KMS-11 (cell line): ENCODE measurements at regions not wholly inside any gene's neighbourhood (a gene's known extent, or its start where the extent isn't known, plus 50 kb on each side); places are given as distances from the start of the nearest gene placed in this dataset.

Experiments
- H2AFZ ChIP-seq: fragments of 200-600 bp; sonication (generic); 2 replicates; pipeline ENCODE4 v1.6.1; 2016; ENCODE audit warnings: antibody characterized with exemption, mixed run types, low read depth
- H3K27ac ChIP-seq: fragments of 200-600 bp; sonication (generic); 2 replicates; pipeline ENCODE4 v1.6.1; 2016; ENCODE audit warnings: mild to moderate bottlenecking, mixed run types
- H3K27me3 ChIP-seq: fragments of 200-600 bp; sonication (generic); 2 replicates; pipeline ENCODE4 v1.6.1; 2017; ENCODE audit warnings: mild to moderate bottlenecking, low read depth, mixed run types, moderate library complexity; ENCODE audit not compliant: insufficient read depth
- H3K36me3 ChIP-seq: fragments of 200-600 bp; sonication (generic); 2 replicates; pipeline ENCODE4 v1.6.1; 2017; ENCODE audit warnings: mild to moderate bottlenecking, mixed run types; ENCODE audit not compliant: insufficient read depth
- H3K4me1 ChIP-seq: fragments of 200-600 bp; sonication (generic); 2 replicates; pipeline ENCODE4 v1.6.1; 2016; ENCODE audit warnings: mild to moderate bottlenecking, low read depth, mixed run types; ENCODE audit not compliant: poor library complexity, severe bottlenecking
- H3K4me2 ChIP-seq: fragments of 200-600 bp; sonication (generic); 2 replicates; pipeline ENCODE4 v1.7.0; 2016; ENCODE audit warnings: mild to moderate bottlenecking, mixed run types
- H3K4me3 ChIP-seq: fragments of 200-600 bp; sonication (generic); IDR thresholded peaks from 2 replicates; pipeline ENCODE4 v1.6.1; 2017; ENCODE audit warnings: low read depth, low read length, mixed read lengths; ENCODE audit not compliant: insufficient read depth
- H3K79me2 ChIP-seq: fragments of 200-600 bp; sonication (generic); 2 replicates; pipeline ENCODE4 v1.6.1; 2016; ENCODE audit warnings: low read depth, mixed run types; ENCODE audit not compliant: insufficient read depth
- H3K9ac ChIP-seq: fragments of 200-600 bp; sonication (generic); 2 replicates; pipeline ENCODE4 v1.6.1; 2016; ENCODE audit warnings: mild to moderate bottlenecking, mixed run types
- H4K20me1 ChIP-seq: fragments of 200-600 bp; sonication (generic); 2 replicates; pipeline ENCODE4 v1.6.1; 2016; ENCODE audit warnings: mild to moderate bottlenecking, mixed run types; ENCODE audit not compliant: insufficient read depth
- TF ChIP-seq, protein P1 (sequence below): fragments of 200-600 bp; sonication (generic); conservative IDR thresholded peaks from 2 replicates; pipeline ENCODE4 v1.6.1; 2017; ENCODE audit warnings: low read depth, mild to moderate bottlenecking, antibody characterized with exemption, low read length, moderate library complexity, mixed read lengths

DNA sequence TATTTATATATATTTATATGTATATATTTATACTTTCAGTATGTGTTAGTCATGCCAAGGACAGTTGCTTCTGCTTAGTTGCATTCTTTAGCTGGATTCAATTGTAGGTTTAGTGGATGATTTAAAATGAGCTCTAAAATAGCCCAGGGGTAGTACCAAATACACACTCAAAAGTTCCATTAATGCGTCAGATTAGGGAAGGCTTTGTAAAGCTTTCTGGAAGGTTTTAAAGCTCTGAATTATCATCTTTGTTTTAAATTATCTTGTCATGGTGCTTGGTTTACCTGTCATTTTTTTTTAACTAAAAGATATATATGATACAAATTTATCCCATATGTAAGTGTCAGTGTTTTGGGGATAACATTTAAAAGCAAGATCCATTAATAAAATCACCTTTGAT lies 242.7 kb upstream of the ADAMTS5 start:
- Histone ChIP-seq H3K4me3 (no peak overlapping the region), H3K4me1 (no peaks in the 10 kb centered on the region), H4K20me1 (no peaks in the 10 kb centered on the region), H3K79me2 (no peaks in the 10 kb centered on the region), H3K27me3 (no peaks in the 10 kb centered on the region), H3K4me2 (no peak overlapping the region), H2AFZ (no peak overlapping the region), H3K9ac (no peak overlapping the region), H3K36me3 (no peaks in the 10 kb centered on the region), H3K27ac (no peak overlapping the region)
- TF ChIP-seq, protein P1, sequence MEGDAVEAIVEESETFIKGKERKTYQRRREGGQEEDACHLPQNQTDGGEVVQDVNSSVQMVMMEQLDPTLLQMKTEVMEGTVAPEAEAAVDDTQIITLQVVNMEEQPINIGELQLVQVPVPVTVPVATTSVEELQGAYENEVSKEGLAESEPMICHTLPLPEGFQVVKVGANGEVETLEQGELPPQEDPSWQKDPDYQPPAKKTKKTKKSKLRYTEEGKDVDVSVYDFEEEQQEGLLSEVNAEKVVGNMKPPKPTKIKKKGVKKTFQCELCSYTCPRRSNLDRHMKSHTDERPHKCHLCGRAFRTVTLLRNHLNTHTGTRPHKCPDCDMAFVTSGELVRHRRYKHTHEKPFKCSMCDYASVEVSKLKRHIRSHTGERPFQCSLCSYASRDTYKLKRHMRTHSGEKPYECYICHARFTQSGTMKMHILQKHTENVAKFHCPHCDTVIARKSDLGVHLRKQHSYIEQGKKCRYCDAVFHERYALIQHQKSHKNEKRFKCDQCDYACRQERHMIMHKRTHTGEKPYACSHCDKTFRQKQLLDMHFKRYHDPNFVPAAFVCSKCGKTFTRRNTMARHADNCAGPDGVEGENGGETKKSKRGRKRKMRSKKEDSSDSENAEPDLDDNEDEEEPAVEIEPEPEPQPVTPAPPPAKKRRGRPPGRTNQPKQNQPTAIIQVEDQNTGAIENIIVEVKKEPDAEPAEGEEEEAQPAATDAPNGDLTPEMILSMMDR: no peak

DNA sequence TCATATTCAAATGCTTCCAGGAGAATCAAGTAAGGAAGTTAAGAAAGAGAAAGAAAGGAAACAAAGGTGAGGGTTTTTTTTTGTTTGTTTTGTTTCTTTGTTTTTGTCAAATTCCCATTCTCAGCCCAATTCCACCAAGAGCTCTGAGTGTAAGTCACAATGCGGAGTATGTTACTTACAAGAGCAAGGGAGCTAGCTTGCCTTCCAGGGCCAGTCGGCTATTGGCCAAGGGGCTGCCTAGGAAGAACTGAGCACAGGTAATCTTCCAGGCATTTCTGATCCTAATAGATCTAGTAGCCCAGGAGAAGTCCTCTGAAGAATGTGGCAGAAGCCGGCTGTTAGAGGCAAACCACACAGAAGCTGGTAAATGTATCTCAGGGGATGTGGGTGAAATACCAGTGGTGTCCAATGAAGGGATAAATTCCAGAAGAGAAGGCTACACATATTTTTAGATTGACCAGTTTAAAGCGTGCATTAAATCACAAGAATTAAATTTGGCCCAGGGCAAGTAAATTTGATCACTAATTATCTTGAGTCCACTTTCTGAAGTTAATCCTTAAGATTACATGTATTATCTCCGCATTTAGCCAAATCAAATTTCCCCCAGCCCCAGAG lies 239.6 kb upstream of the ADAMTS5 start:
- Histone ChIP-seq H3K9ac (no peak overlapping the region), H3K4me2 (no peak overlapping the region), H3K79me2 (no peaks in the 10 kb centered on the region), H3K36me3 (no peaks in the 10 kb centered on the region), H3K27ac (no peak overlapping the region), H4K20me1 (no peaks in the 10 kb centered on the region), H2AFZ (no peak overlapping the region), H3K4me3 (no peak overlapping the region), H3K27me3 (no peaks in the 10 kb centered on the region), H3K4me1 (no peaks in the 10 kb centered on the region)
- TF ChIP-seq, protein P1: no peak

DNA sequence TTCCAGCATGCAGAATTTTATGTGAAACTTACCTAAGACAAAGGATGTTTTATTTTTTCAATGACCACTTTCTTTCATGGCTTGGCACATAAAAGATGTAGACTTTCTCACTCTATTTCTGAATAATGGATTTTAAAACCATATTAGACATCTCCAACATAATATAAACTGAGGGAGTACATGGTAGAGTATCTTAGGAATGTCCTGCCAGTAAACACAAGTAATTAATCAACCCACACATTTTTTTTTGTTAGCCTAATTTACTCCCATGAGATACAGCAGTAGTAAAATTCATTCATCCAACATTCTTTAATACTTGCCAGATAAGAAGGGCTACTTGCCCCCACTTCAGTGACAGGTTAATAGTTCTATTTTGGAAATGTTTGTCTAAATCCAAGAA lies 235.4 kb upstream of the ADAMTS5 start:
- TF ChIP-seq, protein P1: no peak
- H3K36me3 ChIP-seq: no peaks in the 10 kb centered on the region
- no peaks in the 10 kb centered on the region for H4K20me1 ChIP-seq
- H3K4me1 ChIP-seq: no peaks in the 10 kb centered on the region
- H3K4me3 ChIP-seq: no peak overlapping the region
- no peaks in the 10 kb centered on the region for H3K27me3 ChIP-seq
- H3K9ac ChIP-seq: no peak overlapping the region
- no peak overlapping the region for H3K27ac ChIP-seq
- no peak overlapping the region for H3K4me2 ChIP-seq
- H2AFZ ChIP-seq: no peak overlapping the region
- no peaks in the 10 kb centered on the region for H3K79me2 ChIP-seq

DNA sequence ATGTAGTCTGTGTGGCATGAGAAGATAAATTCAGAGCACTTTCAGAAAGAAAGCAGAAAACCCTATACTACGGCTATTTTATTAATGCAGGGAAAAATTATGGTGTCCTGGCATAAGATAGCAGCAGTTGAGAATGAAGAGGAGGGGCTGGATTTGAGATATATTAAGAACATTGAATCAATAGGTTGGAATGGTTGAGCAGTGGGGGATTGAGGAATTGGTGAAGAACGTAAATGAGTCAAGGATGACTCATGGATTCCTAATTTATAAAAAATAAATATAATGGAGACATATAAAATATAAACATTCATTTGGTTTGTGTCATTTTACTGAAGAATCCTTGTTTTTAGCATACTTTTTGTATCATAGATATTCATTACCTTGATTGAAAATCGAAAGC lies 234.3 kb upstream of the ADAMTS5 start:
- H4K20me1 ChIP-seq: no peaks in the 10 kb centered on the region
- TF ChIP-seq, protein P1: no peak
- H3K36me3 ChIP-seq: no peaks in the 10 kb centered on the region
- H3K9ac ChIP-seq: no peak overlapping the region
- H3K27me3 ChIP-seq: no peaks in the 10 kb centered on the region
- H3K4me1 ChIP-seq: no peaks in the 10 kb centered on the region
- no peak overlapping the region for H3K27ac ChIP-seq
- no peak overlapping the region for H2AFZ ChIP-seq
- H3K4me2 ChIP-seq: no peak overlapping the region
- no peak overlapping the region for H3K4me3 ChIP-seq
- no peaks in the 10 kb centered on the region for H3K79me2 ChIP-seq
